ENCODE measurements at regions not wholly inside any gene's neighbourhood (a gene's known extent, or its start where the extent isn't known, plus 50 kb on each side); places are given as distances from the start of the nearest gene placed in this dataset.

- no peak overlapping the region for H3K27ac ChIP-seq (replicated peaks)
- no peak for DNase-seq (ENCODE audit: low read depth in 1 of 2, low spot score in 1 of 2)
- no peak for TF ChIP-seq GABPA (IDR thresholded peaks at IDR 0.05; ENCODE audit: low read depth)
- TF ChIP-seq, protein P1, sequence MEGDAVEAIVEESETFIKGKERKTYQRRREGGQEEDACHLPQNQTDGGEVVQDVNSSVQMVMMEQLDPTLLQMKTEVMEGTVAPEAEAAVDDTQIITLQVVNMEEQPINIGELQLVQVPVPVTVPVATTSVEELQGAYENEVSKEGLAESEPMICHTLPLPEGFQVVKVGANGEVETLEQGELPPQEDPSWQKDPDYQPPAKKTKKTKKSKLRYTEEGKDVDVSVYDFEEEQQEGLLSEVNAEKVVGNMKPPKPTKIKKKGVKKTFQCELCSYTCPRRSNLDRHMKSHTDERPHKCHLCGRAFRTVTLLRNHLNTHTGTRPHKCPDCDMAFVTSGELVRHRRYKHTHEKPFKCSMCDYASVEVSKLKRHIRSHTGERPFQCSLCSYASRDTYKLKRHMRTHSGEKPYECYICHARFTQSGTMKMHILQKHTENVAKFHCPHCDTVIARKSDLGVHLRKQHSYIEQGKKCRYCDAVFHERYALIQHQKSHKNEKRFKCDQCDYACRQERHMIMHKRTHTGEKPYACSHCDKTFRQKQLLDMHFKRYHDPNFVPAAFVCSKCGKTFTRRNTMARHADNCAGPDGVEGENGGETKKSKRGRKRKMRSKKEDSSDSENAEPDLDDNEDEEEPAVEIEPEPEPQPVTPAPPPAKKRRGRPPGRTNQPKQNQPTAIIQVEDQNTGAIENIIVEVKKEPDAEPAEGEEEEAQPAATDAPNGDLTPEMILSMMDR (IDR thresholded peaks at IDR 0.05; ENCODE audit: insufficient read depth, low read length), result peak; percentile 5
- no peaks in the 10 kb centered on the region for H3K27me3 ChIP-seq (ENCODE audit: insufficient read depth, poor library complexity, severe bottlenecking)
- no peak overlapping the region for H3K4me3 ChIP-seq (replicated peaks; ENCODE audit: insufficient read depth, low read length)
Observed at GRCh38 chr13:88979465-88980175, 1308.4 kb downstream of the SLITRK5 start.

DNA sequence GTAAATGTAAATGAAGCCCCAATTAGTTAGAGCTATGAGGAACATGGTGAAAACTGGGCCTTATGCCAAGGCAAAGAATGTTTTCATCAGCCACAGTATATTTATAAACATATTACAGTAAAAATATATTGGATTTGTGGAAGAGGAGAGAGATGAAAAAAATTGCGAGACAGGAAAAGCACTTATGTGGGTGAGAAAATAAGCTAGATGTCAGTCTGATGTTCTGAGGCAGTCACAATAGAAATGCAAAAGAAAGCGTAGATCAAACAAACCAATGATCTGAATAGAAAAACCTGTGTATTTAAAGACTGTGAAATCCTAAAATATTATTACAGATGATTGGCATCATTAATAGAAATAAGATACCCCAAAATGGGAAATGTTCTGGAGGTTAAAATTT is 1332.5 kb downstream of the SLITRK5 start:
- no peak overlapping the region for H3K4me3 ChIP-seq (replicated peaks; ENCODE audit: insufficient read depth, low read length)
- no peak for DNase-seq (ENCODE audit: low read depth in 1 of 2, low spot score in 1 of 2)
- TF ChIP-seq SPI1 (IDR thresholded peaks at IDR 0.05; ENCODE audit: borderline replicate concordance, low read depth), result no peak
- no peaks in the 10 kb centered on the region for H3K27me3 ChIP-seq (ENCODE audit: insufficient read depth, poor library complexity, severe bottlenecking)
- H3K27ac ChIP-seq (replicated peaks), result no peak overlapping the region

DNA sequence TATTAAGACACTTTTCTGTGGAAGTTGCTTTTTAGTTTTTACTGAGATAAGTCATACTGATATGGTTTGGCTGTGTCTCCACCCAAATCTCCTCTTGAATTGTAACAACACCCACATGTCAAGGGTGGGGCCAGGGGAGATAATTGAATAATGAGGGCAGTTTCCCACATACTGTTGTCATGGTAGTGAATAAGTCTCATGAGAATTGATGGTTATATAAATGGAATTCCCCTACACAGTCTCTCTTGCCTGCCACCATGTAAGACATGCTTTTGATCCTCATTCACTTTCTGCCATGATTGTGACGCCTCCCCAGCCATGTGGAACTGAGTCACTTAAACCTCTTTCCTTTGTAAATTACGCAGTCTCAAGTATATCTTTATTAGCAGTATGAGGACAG is 1340.4 kb downstream of the SLITRK5 start:
- no peak for TF ChIP-seq REST (IDR thresholded peaks at IDR 0.05; ENCODE audit: insufficient replicate concordance, low read depth)
- TF ChIP-seq SPI1 (IDR thresholded peaks at IDR 0.05; ENCODE audit: borderline replicate concordance, low read depth), result no peak
- no peak for TF ChIP-seq POLR2AphosphoS5 (IDR thresholded peaks at IDR 0.05; ENCODE audit: low read depth)
- TF ChIP-seq, protein P1 (IDR thresholded peaks at IDR 0.05; ENCODE audit: insufficient read depth, low read length), result no peak
- no peak for DNase-seq (ENCODE audit: low read depth in 1 of 2, low spot score in 1 of 2)
- Histone ChIP-seq H3K27me3 (ENCODE audit: insufficient read depth, poor library complexity, severe bottlenecking) (no peaks in the 10 kb centered on the region), H3K4me3 (replicated peaks; ENCODE audit: insufficient read depth, low read length) (no peak overlapping the region), H3K27ac (replicated peaks) (no peak overlapping the region)

DNA sequence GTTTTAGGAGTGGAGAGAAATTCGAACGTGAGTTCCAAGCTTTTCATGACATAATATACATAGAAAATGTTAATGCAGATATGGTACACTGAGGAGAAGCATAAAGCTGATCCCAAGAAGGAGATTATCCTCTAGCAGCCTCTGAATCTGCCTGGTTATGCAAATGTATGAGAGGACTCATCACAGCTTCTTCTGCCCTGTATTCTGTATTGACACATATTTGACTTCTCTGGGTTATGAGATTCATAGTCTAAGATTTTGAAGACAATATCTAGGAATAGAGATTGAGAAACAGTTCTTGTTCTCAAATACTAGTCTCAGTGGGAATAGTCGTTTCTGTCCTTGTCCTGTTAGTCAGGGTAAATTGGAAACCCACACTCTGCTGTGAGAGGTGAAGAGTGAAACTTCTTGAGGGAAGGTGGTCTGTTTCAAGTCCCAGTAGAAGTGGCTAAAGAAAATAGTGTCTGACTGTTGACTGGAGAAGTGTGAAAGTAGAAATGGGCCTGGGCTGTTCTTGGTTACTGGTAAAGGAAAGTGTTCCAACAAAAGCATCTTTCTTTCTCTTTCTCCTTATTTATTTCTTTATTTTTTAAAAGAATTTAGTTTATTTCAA is 1356.6 kb downstream of the SLITRK5 start:
- TF ChIP-seq REST (IDR thresholded peaks at IDR 0.05; ENCODE audit: insufficient replicate concordance, low read depth) (no peak), GABPA (IDR thresholded peaks at IDR 0.05; ENCODE audit: low read depth) (no peak), SPI1 (IDR thresholded peaks at IDR 0.05; ENCODE audit: borderline replicate concordance, low read depth) (no peak), POLR2AphosphoS5 (IDR thresholded peaks at IDR 0.05; ENCODE audit: low read depth) (no peak)
- TF ChIP-seq, protein P1 (IDR thresholded peaks at IDR 0.05; ENCODE audit: insufficient read depth, low read length), result no peak
- DNase-seq (ENCODE audit: low read depth in 1 of 2, low spot score in 1 of 2), result no peak
- no peak overlapping the region for H3K4me3 ChIP-seq (replicated peaks; ENCODE audit: insufficient read depth, low read length)

More for the DNA sequence above, 1356.6 kb downstream of the SLITRK5 start:
- no peak overlapping the region for H3K27ac ChIP-seq (replicated peaks)
- H3K27me3 ChIP-seq (ENCODE audit: insufficient read depth, poor library complexity, severe bottlenecking), result no peaks in the 10 kb centered on the region
